K562 (cell line): ENCODE measurements at regions not wholly inside any gene's neighbourhood (a gene's known extent, or its start where the extent isn't known, plus 50 kb on each side); places are given as distances from the start of the nearest gene placed in this dataset.

Experiments
- ATAC-seq: fragments of 200-7000 bp; cut with Tn5 transposase; 3 replicates; pipeline ENCODE4 v1.9.1; 2020; ENCODE audit warnings: moderate library complexity
- BruUV-seq: library from RNA; stranded (reverse); fragments of 400-500 nt; replicated peaks from 2 replicates; lab custom pipeline; 2021; lab: Mats Ljungman, UMichigan
- CTCF ChIA-PET: fragments of 300-600 bp; formaldehyde crosslinking; extraction: SDS; loops from one replicate; lab custom pipeline; 2021; ENCODE audit warnings: low intra/inter-chr PET ratio; lab: Yijun Ruan, JAX
- POLR2A ChIA-PET: fragments of 300-600, 350-650 bp; sonication (Branson Sonifier 250); formaldehyde crosslinking; extraction: SDS; loops from one replicate; lab custom pipeline; 2021; ENCODE audit warnings: antibody characterized with exemption, inconsistent platforms; lab: Yijun Ruan, JAX
- DNase-seq, 4 experiments: peaks; one replicate each; pipeline versions ENCODE4 v3.0.0 to v3.0.0-alpha.2; 2011 to 2018; ENCODE audit warnings: low spot score in 3 of 4, mixed read lengths in 3 of 4; ENCODE audit errors: extremely low read depth in 1 of 4
- FAIRE-seq: peaks from 2 replicates; lab custom pipeline; 2011; peaks lifted over from hg19 to GRCh38; lab: Jason Lieb, UNC
- H2AFZ ChIP-seq: 2 replicates; pipeline ENCODE4 v1.6.0; 2011; ENCODE audit warnings: low read depth, low read length, control low read depth, inconsistent platforms
- H3K27ac ChIP-seq: fragments of 200-600 bp; 3 replicates; pipeline ENCODE4 v1.8.0; 2011; ENCODE audit warnings: low read depth, mild to moderate bottlenecking, control low read depth, inconsistent platforms, low read length, moderate library complexity, mixed read lengths; ENCODE audit errors: extremely low read depth
- H3K27me3 ChIP-seq, 2 experiments: fragments of 300-600 bp in 1 of 2; 2 replicates in 1 of 2; 3 replicates in 1 of 2; pipeline versions ENCODE4 v1.6.0 to v1.8.0; 2011; ENCODE audit warnings: inconsistent platforms in 2 of 2, low read length in 2 of 2, mild to moderate bottlenecking in 1 of 2, mixed read lengths in 1 of 2, moderate library complexity in 1 of 2; ENCODE audit not compliant: control insufficient read depth in 2 of 2, insufficient read depth in 2 of 2
- H3K36me3 ChIP-seq: fragments of 300-600 bp; 3 replicates; pipeline ENCODE4 v1.8.0; 2011; ENCODE audit warnings: mild to moderate bottlenecking, low read length, inconsistent platforms; ENCODE audit not compliant: control insufficient read depth, insufficient read depth
- H3K4me1 ChIP-seq, 2 experiments: fragments of 200-600 bp in 1 of 2; replicated peaks in 1 of 2; 2 replicates in 1 of 2; 3 replicates in 1 of 2; pipeline versions ENCODE4 v1.5.1 to v1.8.0; 2011; ENCODE audit warnings: inconsistent platforms in 2 of 2, low read length in 2 of 2, mild to moderate bottlenecking in 1 of 2, mixed read lengths in 1 of 2, moderate library complexity in 1 of 2; ENCODE audit not compliant: control insufficient read depth in 2 of 2, insufficient read depth in 2 of 2
- H3K4me2 ChIP-seq: 2 replicates; pipeline ENCODE4 v1.6.1; 2011; ENCODE audit warnings: low read length, control low read depth, inconsistent platforms, mixed read lengths; ENCODE audit not compliant: insufficient read depth
- H3K4me3 ChIP-seq: fragments of 200-600 bp; sonication (generic), shearing (Covaris generic); 2 replicates; pipeline ENCODE4 v1.5.1; 2016; ENCODE audit warnings: control low read depth, inconsistent platforms
- H3K79me2 ChIP-seq: fragments of 200-600 bp; 3 replicates; pipeline ENCODE4 v1.8.0; 2011; ENCODE audit warnings: low read length, inconsistent platforms; ENCODE audit not compliant: control insufficient read depth, insufficient read depth
- H3K9ac ChIP-seq, 2 experiments: 2 replicates each; pipeline versions ENCODE4 v1.6.0 to v1.6.1; 2011; ENCODE audit warnings: low read depth in 2 of 2, low read length in 2 of 2, control low read depth in 1 of 2, inconsistent platforms in 1 of 2, mild to moderate bottlenecking in 1 of 2, mixed read lengths in 1 of 2; ENCODE audit not compliant: insufficient read depth in 1 of 2
- H3K9me1 ChIP-seq: one replicate; pipeline ENCODE4 v1.6.0; 2011; ENCODE audit warnings: inconsistent platforms, mild to moderate bottlenecking, low read length, moderate library complexity; ENCODE audit not compliant: control insufficient read depth, insufficient read depth
- H3K9me3 ChIP-seq: replicated peaks from 2 replicates; pipeline ENCODE4 v1.5.1; 2011; ENCODE audit warnings: low read depth, low read length, inconsistent platforms; ENCODE audit not compliant: control insufficient read depth, insufficient read depth
- H4K20me1 ChIP-seq: replicated peaks from 2 replicates; pipeline ENCODE4 v1.6.1; 2011; ENCODE audit warnings: low read length, inconsistent platforms, mixed read lengths; ENCODE audit not compliant: control insufficient read depth, insufficient read depth
- E2F5 ChIP-seq: sonication (generic); formaldehyde crosslinking; IDR thresholded peaks from 2 replicates; pipeline ENCODE4 v1.8.0; 2022; ENCODE audit warnings: mild to moderate bottlenecking, missing genetic modification reagents
- ERF ChIP-seq: fragments of 450-650 bp; formaldehyde crosslinking; IDR thresholded peaks from 2 replicates; pipeline ENCODE4 v1.4.0; 2020; ENCODE audit warnings: mild to moderate bottlenecking, mixed read lengths
- ID3 ChIP-seq, 2 experiments: fragments of 250-450 bp in 1 of 2; fragments of 450-650 bp in 1 of 2; sonication (Bioruptor Pico) in 1 of 2; IDR thresholded peaks; 2 replicates each; pipeline versions ENCODE4 v1.6.1 to v1.8.0; 2016 to 2021; ENCODE audit warnings: mild to moderate bottlenecking in 2 of 2, moderate library complexity in 2 of 2, missing compliant biosample characterization in 1 of 2, missing genetic modification characterization in 1 of 2
- SIRT6 ChIP-seq: IDR thresholded peaks from one replicate; pipeline ENCODE4 v1.6.1; 2012; ENCODE audit warnings: low read depth, mild to moderate bottlenecking, control low read depth, inconsistent platforms, low read length, moderate library complexity
- SIX5 ChIP-seq, 2 experiments: IDR thresholded peaks; 2 replicates each; pipeline ENCODE4 v1.6.1; 2011; ENCODE audit warnings: low read length in 2 of 2, borderline replicate concordance in 1 of 2, low read depth in 1 of 2, mild to moderate bottlenecking in 1 of 2, moderate library complexity in 1 of 2; ENCODE audit not compliant: insufficient read depth in 1 of 2
- TCF7 ChIP-seq: sonication (generic); IDR thresholded peaks from 2 replicates; pipeline ENCODE4 v1.6.1; 2016; ENCODE audit warnings: antibody characterized with exemption, borderline replicate concordance
- U2AF1 ChIP-seq: fragments of 200-400 bp; formaldehyde crosslinking; optimal IDR thresholded peaks from 2 replicates; pipeline ENCODE3; 2017; ENCODE audit warnings: mild to moderate bottlenecking, low read depth, low read length, moderate library complexity
- ZNF133 ChIP-seq: fragments of 250-450 bp; sonication (Bioruptor Pico); IDR thresholded peaks from 2 replicates; pipeline ENCODE4 v1.4.0; 2020; ENCODE audit warnings: mild to moderate bottlenecking
- ZNF184 ChIP-seq: sonication (generic); formaldehyde crosslinking; IDR thresholded peaks from 2 replicates; pipeline ENCODE4 v1.5.0; 2020; ENCODE audit warnings: missing genetic modification reagents
- ZNF589 ChIP-seq: fragments of 200-800 bp; sonication (Bioruptor generic); IDR thresholded peaks from 2 replicates; pipeline ENCODE4 v1.6.1; 2016; ENCODE audit warnings: low read depth, missing genetic modification characterization, missing compliant biosample characterization
- ZNF77 ChIP-seq: fragments of 250-450 bp; sonication (Bioruptor Pico); IDR thresholded peaks from 2 replicates; pipeline ENCODE4 v1.5.0; 2020
- ZNF778 ChIP-seq: fragments of 450-650 bp; formaldehyde crosslinking; IDR thresholded peaks from 2 replicates; pipeline ENCODE4 v1.4.0; 2020; ENCODE audit warnings: mild to moderate bottlenecking, moderate library complexity
- WGBS: fragments of 100-300 bp; shearing (Covaris generic); methylation state at CpG from one replicate; pipeline ENCODE4 v1.1.6; 2016; ENCODE audit warnings: low coverage, mixed read lengths; ENCODE audit not compliant: insufficient coverage; ENCODE audit errors: missing lambda C conversion rate; 5-methylcytosine and 5-hydroxymethylcytosine counted together
- in situ Hi-C: fragments of 300-500 bp; cut with MboI; formaldehyde crosslinking; loops from 4 replicates; pipeline ENCODE4 v1.15.0; 2018; ENCODE audit warnings: inconsistent platforms, mixed read lengths
- intact Hi-C: fragments of 100-400 bp; cut with micrococcal nuclease; formaldehyde crosslinking; loops from 2 replicates; pipeline ENCODE4 v1.14.2; 2022
- TF ChIP-seq, protein P1 (sequence below): sonication (generic); formaldehyde crosslinking; IDR thresholded peaks from 2 replicates; pipeline ENCODE4 v1.8.1; 2023; ENCODE audit warnings: mild to moderate bottlenecking, missing genetic modification reagents

GRCh38 chr11:91876746-91877145, 347.9 kb upstream of the FAT3 start:
- no peaks in the 10 kb centered on the region for H3K36me3 ChIP-seq
- CTCF ChIA-PET = no interaction called here
- no peaks in the 10 kb centered on the region for H4K20me1 ChIP-seq
- POLR2A ChIA-PET = no interaction called here
- H3K9me1 ChIP-seq = no peaks in the 10 kb centered on the region
- no peak overlapping the region for H2AFZ ChIP-seq
- H3K9me3 ChIP-seq = no peaks in the 10 kb centered on the region
- H3K4me1 ChIP-seq = no peaks in the 10 kb centered on the region; a peak in 1 of 5 replicates
- 4% methylated on average over 2 of the region's 2 CpGs for WGBS
- H3K27me3 ChIP-seq = no peaks in the 10 kb centered on the region
- intact Hi-C loops (no loop called here), in situ Hi-C loops (no loop called here)
- BruUV-seq = no TSS peak
- ATAC-seq (no peak), DNase-seq (no peak), FAIRE-seq (no peak)
- no peaks in the 10 kb centered on the region for H3K79me2 ChIP-seq
- no peak overlapping the region for H3K4me3 ChIP-seq
- H3K27ac ChIP-seq = no peak overlapping the region
- no peak overlapping the region for H3K4me2 ChIP-seq
- TF ChIP-seq, protein P1, sequence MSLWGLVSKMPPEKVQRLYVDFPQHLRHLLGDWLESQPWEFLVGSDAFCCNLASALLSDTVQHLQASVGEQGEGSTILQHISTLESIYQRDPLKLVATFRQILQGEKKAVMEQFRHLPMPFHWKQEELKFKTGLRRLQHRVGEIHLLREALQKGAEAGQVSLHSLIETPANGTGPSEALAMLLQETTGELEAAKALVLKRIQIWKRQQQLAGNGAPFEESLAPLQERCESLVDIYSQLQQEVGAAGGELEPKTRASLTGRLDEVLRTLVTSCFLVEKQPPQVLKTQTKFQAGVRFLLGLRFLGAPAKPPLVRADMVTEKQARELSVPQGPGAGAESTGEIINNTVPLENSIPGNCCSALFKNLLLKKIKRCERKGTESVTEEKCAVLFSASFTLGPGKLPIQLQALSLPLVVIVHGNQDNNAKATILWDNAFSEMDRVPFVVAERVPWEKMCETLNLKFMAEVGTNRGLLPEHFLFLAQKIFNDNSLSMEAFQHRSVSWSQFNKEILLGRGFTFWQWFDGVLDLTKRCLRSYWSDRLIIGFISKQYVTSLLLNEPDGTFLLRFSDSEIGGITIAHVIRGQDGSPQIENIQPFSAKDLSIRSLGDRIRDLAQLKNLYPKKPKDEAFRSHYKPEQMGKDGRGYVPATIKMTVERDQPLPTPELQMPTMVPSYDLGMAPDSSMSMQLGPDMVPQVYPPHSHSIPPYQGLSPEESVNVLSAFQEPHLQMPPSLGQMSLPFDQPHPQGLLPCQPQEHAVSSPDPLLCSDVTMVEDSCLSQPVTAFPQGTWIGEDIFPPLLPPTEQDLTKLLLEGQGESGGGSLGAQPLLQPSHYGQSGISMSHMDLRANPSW (CRISPR knock-in tag) = no peak
- TF ChIP-seq ZNF133 (CRISPR knock-in tag) = no peak
- TF ChIP-seq ZNF184 = no peak
- TF ChIP-seq ZNF778 (CRISPR knock-in tag) = no peak
- TF ChIP-seq ZNF77 = no peak
- TF ChIP-seq TCF7 = no peak
- no peak for TF ChIP-seq SIRT6
- TF ChIP-seq ID3 (CRISPR knock-in tag; IDR thresholded peaks at IDR 0.05) = no peak
- TF ChIP-seq ID3 (tag; IDR thresholded peaks at IDR 0.05) = no peak
- TF ChIP-seq ERF (CRISPR knock-in tag) = no peak
- TF ChIP-seq SIX5 (IDR thresholded peaks at IDR 0.05; ENCODE audit: borderline replicate concordance in 1 of 2, insufficient read depth in 1 of 2, low read depth in 1 of 2, low read length in 2 of 2) = no peak
- TF ChIP-seq U2AF1 = no peak
- TF ChIP-seq E2F5 = no peak
- no peak for TF ChIP-seq ZNF589 (CRISPR knock-in tag)
- TF ChIP-seq, all 486 proteins: peak for 0
- H3K9ac ChIP-seq = no peak overlapping the region
